Upper lobe of left lung (tissue), 4 donors: ENCODE measurements at regions not wholly inside any gene's neighbourhood (a gene's known extent, or its start where the extent isn't known, plus 50 kb on each side); places are given as distances from the start of the nearest gene placed in this dataset.

ENCODE experiments used
- POLR2A ChIP-seq, 4 donors: fragments of 450-650 bp; IDR thresholded peaks; one replicate each; pipeline ENCODE4 v1.5.1; 2016 to 2017; ENCODE audit warnings: antibody characterized with exemption in 4 of 4, mild to moderate bottlenecking in 2 of 4
- TF ChIP-seq, protein P1 (sequence below), 6 experiments: fragments of 450-650 bp in 4 of 6; fragments of 200-600 bp in 2 of 6; sonication (generic) in 2 of 6; IDR thresholded peaks; one replicate each; pipeline ENCODE4 v1.5.1; 2016 to 2019; ENCODE audit warnings: antibody characterized with exemption in 6 of 6

DNA sequence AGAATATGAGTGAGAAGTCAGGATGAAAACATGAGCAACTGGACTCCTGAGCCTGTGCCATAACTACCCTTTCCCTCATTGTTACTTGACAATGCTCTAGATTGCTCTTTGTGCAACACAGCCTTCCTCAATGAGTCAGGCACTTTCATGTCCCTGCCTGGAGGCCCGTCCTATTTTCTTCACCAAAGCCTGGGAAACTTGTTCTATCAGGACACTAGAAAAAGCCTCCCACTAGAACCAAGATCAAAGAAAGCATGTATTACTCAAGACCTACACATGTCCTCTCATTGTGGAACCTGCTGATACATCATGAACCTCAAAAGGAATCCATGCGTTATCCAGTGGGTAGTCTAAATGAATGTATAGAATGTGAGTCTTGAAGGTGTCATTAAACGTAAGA lies 624.5 kb downstream of the TOX3 start:
- TF ChIP-seq, protein P1, sequence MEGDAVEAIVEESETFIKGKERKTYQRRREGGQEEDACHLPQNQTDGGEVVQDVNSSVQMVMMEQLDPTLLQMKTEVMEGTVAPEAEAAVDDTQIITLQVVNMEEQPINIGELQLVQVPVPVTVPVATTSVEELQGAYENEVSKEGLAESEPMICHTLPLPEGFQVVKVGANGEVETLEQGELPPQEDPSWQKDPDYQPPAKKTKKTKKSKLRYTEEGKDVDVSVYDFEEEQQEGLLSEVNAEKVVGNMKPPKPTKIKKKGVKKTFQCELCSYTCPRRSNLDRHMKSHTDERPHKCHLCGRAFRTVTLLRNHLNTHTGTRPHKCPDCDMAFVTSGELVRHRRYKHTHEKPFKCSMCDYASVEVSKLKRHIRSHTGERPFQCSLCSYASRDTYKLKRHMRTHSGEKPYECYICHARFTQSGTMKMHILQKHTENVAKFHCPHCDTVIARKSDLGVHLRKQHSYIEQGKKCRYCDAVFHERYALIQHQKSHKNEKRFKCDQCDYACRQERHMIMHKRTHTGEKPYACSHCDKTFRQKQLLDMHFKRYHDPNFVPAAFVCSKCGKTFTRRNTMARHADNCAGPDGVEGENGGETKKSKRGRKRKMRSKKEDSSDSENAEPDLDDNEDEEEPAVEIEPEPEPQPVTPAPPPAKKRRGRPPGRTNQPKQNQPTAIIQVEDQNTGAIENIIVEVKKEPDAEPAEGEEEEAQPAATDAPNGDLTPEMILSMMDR (IDR thresholded peaks at IDR 0.05): no peak
- TF ChIP-seq POLR2A (IDR thresholded peaks at IDR 0.05): no peak
